Spleen (tissue), 7 donors: ENCODE measurements at regions not wholly inside any gene's neighbourhood (a gene's known extent, or its start where the extent isn't known, plus 50 kb on each side); places are given as distances from the start of the nearest gene placed in this dataset.

Experiments
- POLR2A ChIP-seq, 3 donors: fragments of 450-650 bp; IDR thresholded peaks; one replicate each; pipeline ENCODE4 v1.5.1; 2017; ENCODE audit warnings: antibody characterized with exemption in 3 of 3, mild to moderate bottlenecking in 1 of 3
- TF ChIP-seq, protein P1 (sequence below), 11 experiments: fragments of 200-600 bp in 7 of 11; fragments of 450-650 bp in 4 of 11; sonication (generic) in 4 of 11; IDR thresholded peaks in 8 of 11; conservative IDR thresholded peaks in 3 of 11; 1 replicate in 7 of 11; 2 replicates in 4 of 11; pipeline versions ENCODE4 v1.4.0 to v1.8.0; 2016 to 2021; ENCODE audit warnings: antibody characterized with exemption in 11 of 11, inconsistent platforms in 4 of 11, mild to moderate bottlenecking in 1 of 11
- donor health status: DM: no; HTN: no; CAD: no; lungs with moderate emphysema.
- donor health status: DM: no; HTN: no; CAD: no.
- donor health status: DM: no; HTN: no; CAD: no.

GRCh38 chr6:132179955-132180354 lies 221.3 kb downstream of the MOXD1 start:
- TF ChIP-seq, protein P1, sequence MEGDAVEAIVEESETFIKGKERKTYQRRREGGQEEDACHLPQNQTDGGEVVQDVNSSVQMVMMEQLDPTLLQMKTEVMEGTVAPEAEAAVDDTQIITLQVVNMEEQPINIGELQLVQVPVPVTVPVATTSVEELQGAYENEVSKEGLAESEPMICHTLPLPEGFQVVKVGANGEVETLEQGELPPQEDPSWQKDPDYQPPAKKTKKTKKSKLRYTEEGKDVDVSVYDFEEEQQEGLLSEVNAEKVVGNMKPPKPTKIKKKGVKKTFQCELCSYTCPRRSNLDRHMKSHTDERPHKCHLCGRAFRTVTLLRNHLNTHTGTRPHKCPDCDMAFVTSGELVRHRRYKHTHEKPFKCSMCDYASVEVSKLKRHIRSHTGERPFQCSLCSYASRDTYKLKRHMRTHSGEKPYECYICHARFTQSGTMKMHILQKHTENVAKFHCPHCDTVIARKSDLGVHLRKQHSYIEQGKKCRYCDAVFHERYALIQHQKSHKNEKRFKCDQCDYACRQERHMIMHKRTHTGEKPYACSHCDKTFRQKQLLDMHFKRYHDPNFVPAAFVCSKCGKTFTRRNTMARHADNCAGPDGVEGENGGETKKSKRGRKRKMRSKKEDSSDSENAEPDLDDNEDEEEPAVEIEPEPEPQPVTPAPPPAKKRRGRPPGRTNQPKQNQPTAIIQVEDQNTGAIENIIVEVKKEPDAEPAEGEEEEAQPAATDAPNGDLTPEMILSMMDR (IDR thresholded peaks at IDR 0.05 in 8 of 11, conservative IDR thresholded peaks at IDR 0.05 in 3 of 11), result no peak
- no peak for TF ChIP-seq POLR2A (IDR thresholded peaks at IDR 0.05)
